Stimulated activated CD8-positive, alpha-beta memory T cell treated with anti-CD3 and anti-CD28 coated beads, Interleukin-12 subunit alpha, Interleukin-12 subunit beta, amount 100 ng/mL, for 24 hours (primary cell): ENCODE measurements at regions not wholly inside any gene's neighbourhood (a gene's known extent, or its start where the extent isn't known, plus 50 kb on each side); places are given as distances from the start of the nearest gene placed in this dataset.
"Not testable (repeated sequence)": the region's sequence is repeated elsewhere in the genome, so short reads cannot be mapped to it uniquely, and the experiment has no call there.

Source experiments
- DNase-seq: peaks from one replicate; pipeline ENCODE4 v3.0.0-alpha.2; 2020; ENCODE audit errors: extremely low read depth

GRCh38 chr7:68899156-68899555, 699.1 kb upstream of the AUTS2 start:
- not testable (repeated sequence) for DNase-seq

DNA sequence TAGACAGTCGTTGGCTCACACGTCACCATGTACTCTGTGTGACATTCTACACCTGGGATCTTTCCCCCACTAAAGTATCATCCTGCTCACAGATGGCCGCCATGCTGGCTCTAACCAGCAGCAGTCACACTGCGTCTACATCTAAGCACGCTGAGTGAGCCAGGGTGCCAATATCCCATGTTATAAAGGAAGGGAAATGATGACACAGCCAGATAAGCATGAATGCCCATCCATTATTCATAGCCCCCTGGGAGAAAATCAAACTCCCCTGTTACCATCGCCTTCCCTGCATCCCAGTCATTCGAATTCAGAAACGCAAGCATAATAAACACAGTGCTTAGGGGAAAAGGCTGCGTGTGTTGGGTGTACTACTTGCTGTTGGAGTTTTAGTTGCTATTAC, 698.2 kb upstream of the AUTS2 start:
- no peak for DNase-seq

DNA sequence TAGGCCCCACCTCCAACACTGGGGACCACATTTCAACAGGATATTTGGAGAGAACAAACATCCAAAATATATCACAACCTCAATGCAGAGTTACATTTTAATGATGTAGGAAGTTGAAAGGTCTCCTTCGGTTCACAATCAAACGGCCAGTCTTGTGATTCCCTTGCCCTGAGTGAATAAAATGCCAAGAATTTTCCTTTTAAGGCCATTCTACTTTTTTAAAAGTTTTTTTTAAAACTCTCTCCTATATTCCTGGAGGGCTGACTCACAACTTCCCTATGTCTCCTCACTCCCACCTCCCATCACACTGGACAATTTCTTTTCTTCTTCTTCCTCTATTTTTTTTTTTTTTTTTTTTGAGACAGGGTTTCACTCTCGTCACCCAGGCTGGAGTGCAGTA, 693.6 kb upstream of the AUTS2 start:
- DNase-seq = no peak

- DNase-seq = no peak
These were observed 686.5 kb upstream of the AUTS2 start for GRCh38 chr7:68911754-68912153.

DNA sequence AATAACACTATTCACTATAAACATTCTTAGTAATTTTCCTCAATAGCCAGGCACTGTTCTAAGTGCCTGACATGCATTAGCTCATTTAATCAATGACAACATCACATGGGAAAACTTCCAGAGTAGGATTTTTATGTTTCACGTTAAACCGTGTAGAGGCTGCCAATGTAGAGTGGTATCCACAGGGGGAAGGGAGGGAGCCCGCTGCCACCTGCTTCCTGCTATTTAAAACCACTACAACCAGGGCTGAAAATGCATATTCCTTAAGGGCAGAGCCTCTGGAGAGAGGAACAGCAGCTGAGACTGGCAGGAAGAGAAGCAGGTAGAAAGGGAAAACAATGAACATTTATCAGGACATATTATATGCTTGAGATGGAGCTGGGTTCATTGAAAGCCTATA, 684.3 kb upstream of the AUTS2 start:
- DNase-seq = no peak

GRCh38 chr7:68917041-68917651, 681.1 kb upstream of the AUTS2 start:
- no peak for DNase-seq

GRCh38 chr7:68918621-68919020, 679.7 kb upstream of the AUTS2 start:
- no peak for DNase-seq

- DNase-seq = no peak
These were observed 675.4 kb upstream of the AUTS2 start for GRCh38 chr7:68922850-68923249.

DNA sequence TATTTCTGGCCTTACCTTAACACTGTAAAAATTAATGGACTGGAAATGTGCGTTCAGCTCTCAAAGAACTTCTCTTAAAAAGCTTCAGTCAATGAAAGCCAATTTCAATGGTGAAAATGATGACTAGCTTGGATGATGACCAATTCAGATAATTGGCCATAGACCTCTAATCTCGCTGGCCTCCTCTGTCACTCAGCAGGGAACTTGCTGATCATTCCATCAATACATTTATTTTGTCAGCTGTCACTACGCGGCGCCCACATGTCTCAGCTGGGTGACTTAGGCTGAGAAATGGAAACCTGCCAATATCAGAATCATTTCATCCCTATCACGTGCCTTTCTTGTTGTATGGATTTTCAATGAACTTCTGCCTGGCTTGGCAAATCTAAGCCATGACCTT, 673.0 kb upstream of the AUTS2 start:
- DNase-seq = no peak

- DNase-seq = no peak
These were observed 668.5 kb upstream of the AUTS2 start for GRCh38 chr7:68929781-68930261.

DNA sequence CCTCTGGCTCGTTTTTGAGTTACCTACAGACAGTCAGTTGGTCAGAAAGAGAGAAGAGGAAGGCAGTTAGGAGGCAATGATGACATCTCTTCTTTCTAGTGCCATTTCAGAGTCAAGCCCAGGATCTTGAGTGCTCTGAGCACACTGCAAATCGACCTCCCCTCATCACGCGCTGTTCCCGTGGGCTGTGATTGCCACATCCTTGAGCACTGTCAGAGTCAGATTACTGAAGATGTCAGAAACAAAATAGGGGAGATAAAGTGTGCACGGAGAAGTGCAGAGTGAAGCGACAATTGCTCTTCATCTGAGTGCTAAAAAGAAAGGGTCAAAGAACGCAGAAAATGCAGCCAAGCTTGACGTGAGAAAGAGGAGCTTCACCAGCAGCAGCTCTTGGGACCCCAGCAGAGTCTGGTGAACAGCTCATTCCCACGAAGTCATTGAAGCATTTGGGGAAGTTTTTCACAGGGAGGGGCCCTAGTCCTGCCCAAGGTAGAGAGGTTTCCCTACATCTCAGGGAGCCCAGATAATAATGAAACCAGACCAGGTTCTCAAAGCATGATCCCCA, 661.7 kb upstream of the AUTS2 start:
- DNase-seq = no peak

- DNase-seq = no peak
These were observed 660.1 kb upstream of the AUTS2 start for GRCh38 chr7:68938151-68938550.

DNA sequence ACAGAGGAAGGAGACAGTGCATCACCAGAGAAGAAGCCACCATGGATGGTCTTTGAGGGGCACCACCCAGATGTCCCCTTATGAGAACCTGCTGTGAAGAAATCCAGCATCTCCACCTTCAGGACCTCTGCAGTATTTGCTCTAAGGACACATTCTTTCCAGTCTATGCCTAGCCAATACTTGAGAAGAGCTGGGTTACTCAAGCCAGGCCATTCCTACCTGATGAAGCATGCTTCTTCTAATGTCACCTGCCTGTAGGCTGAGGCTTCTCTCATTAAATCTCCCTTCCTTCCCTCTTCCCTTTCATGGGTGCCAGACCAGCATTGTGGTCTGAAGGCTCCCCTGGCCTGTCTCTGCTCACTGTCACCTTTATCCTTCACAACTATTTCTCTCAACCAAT, 654.5 kb upstream of the AUTS2 start:
- DNase-seq = no peak

DNA sequence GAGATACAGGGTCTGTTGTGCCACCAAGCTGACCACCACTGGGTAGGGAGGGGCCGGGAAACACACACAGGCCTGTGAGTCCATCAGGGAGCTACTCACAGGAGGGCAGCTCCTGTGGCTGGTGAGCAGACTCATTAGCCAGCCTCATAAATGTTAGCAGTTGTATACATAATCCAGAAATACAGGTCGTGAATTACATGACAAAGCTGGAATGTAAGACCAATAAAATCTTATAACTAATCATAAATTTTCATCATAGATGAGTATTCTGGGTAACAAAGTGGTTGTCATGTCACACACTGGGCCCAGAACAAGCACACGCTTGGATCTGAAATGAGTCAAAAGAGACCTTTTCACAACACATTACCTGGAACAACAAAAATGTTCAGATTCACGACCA, 642.6 kb upstream of the AUTS2 start:
- DNase-seq = no peak

DNA sequence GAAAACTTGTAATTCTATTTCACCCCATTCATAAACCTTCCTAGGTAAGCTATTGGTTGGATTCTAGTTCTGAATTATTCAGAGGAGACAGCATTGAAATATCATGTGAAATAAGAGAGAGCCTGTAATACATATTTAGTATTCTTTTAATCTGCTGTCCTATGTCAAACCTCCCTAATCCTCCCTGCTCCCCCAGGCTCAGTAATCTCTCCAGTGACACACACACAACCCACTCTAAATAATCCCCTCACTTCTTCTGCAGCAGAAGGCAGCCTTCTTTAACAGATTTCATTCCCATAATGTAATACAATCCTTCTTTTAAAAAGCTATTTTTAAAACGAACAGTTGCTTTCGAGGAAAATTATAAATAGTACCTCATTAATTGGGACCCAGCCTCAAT, 639.7 kb upstream of the AUTS2 start:
- no peak for DNase-seq

DNA sequence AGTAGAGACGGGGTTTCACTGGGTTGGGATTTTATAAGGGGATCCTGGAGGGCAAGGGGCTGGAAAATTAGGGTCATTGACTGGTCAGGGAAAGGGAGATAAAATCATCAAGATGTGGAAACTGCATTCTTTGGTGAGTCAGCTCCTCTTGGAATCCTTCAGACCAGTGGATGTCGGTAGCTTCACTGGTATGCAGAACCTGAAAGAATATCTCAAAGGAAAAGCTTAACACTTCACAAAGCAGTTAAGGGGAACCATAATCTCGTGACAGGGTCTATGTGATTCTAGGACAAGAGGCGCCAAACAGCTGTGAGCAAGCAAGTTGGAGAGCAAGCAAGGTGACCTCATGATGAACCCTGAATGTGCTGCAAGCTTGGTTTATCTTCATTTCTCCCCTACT, 634.7 kb upstream of the AUTS2 start:
- no peak for DNase-seq

GRCh38 chr7:68964060-68964459, 634.2 kb upstream of the AUTS2 start:
- DNase-seq = no peak

DNA sequence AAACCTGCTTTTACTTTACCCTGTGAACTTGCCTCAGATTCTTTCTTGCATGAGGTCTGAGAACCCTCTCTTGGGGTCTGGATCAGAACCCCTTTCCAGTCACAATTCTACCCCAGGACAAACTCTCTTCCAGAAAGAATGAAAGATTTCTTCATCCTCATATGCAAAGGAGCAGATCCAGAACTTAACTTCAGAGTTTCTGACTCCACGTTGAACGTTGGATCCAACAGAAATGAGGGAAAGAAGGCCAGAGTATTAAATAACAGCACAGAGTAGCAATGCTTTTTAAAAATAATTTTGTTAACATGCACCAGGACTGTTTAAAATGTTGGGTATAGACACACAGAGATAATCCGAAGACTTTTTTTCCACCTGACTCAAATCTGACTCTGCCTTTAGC, 632.9 kb upstream of the AUTS2 start:
- no peak for DNase-seq

- no peak for DNase-seq
These were observed 630.7 kb upstream of the AUTS2 start for GRCh38 chr7:68967598-68967997.

- no peak for DNase-seq
These were observed 628.7 kb upstream of the AUTS2 start for GRCh38 chr7:68969571-68969970.

DNA sequence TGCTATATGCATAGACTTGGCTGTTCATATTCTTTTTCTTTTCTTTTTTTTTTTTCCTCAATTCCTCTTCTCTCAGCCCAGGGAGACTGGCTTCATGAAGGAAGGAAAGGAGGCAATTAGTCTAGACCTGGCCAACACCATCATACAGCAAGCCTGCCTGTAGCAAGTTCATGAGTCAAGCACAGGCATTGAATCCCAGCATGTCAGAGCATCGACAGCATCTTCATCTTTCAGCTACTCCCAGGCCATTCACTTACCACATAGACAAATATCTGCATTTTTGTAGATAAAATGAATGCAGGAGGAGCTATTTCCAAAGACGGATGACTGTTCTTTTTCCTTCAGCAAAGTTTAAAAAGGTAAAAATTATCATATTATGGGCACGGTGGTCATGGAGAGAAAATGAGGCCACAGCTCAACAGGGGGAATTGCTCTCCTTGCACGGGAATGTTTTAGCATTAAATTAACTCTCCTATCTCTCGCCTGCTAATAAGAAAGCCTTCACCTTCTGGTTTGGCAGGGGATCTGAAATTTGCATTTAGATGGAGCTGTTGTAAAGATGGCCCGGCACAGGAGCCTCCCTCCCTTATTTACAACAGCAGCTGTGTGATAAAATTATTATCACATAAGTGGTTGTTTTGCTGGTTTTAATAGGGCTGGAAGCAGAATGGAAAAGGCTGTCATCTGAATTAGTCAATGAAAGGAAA, 626.5 kb upstream of the AUTS2 start:
- DNase-seq = no peak

GRCh38 chr7:68977385-68978055, 620.8 kb upstream of the AUTS2 start:
- no peak for DNase-seq

DNA sequence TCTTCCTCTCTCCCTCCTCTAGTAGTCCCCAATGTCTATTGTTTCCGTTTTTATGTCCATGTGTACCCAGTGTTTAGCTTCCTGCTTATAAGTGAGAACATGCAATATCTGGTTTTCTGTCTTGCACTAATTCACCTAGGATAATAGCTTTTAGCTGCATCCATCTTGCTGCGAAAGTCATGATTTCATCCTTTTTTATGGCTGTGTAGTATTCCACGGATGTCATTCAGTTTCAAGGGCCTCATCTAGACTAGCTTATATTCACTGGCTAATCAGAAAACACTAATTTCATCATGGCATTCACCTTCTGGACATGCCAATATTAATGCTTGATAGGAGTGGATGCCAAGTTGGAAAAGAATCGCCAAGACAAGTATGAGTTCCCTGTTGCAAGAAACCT, 619.6 kb upstream of the AUTS2 start:
- no peak for DNase-seq
